CD1c-positive myeloid dendritic cell (primary cell): ENCODE measurements at regions not wholly inside any gene's neighbourhood (a gene's known extent, or its start where the extent isn't known, plus 50 kb on each side); places are given as distances from the start of the nearest gene placed in this dataset.
"Not testable (repeated sequence)": the region's sequence is repeated elsewhere in the genome, so short reads cannot be mapped to it uniquely, and the experiment has no call there.

Experiments
- DNase-seq: peaks from one replicate; pipeline ENCODE4 v3.0.0-alpha.2; 2016; ENCODE audit errors: extremely low spot score

- no peak for DNase-seq
Observed at GRCh38 chr9:11506980-11507379, 894.2 kb upstream of the PTPRD start.

GRCh38 chr9:11537566-11537965, 924.8 kb upstream of the PTPRD start:
- DNase-seq: no peak

- DNase-seq: no peak
Observed at GRCh38 chr9:11542781-11543180, 930.0 kb upstream of the PTPRD start.

GRCh38 chr9:11546231-11546630, 933.4 kb upstream of the PTPRD start:
- no peak for DNase-seq

- DNase-seq: no peak
Observed at GRCh38 chr9:11549311-11549794, 936.6 kb upstream of the PTPRD start.

- no peak for DNase-seq
Observed at GRCh38 chr9:11551106-11551505, 938.3 kb upstream of the PTPRD start.

- no peak for DNase-seq
Observed at GRCh38 chr9:11558043-11558442, 945.2 kb upstream of the PTPRD start.

GRCh38 chr9:11559001-11559776, 946.4 kb upstream of the PTPRD start:
- no peak for DNase-seq

GRCh38 chr9:11577522-11577921, 964.7 kb upstream of the PTPRD start:
- DNase-seq: no peak

GRCh38 chr9:11595756-11596155, 983.0 kb upstream of the PTPRD start:
- DNase-seq: no peak

GRCh38 chr9:11618241-11618805, 1005.5 kb upstream of the PTPRD start:
- DNase-seq: no peak

GRCh38 chr9:11632691-11633090, 1019.9 kb upstream of the PTPRD start:
- DNase-seq: no peak

GRCh38 chr9:11646831-11647230, 1034.0 kb upstream of the PTPRD start:
- no peak for DNase-seq

GRCh38 chr9:11653867-11654266, 1039.3 kb upstream of the TYRP1 start:
- no peak for DNase-seq

- no peak for DNase-seq
Observed at GRCh38 chr9:11663913-11664312, 1029.3 kb upstream of the TYRP1 start.

GRCh38 chr9:11676821-11677220, 1016.4 kb upstream of the TYRP1 start:
- DNase-seq: no peak

- no peak for DNase-seq
Observed at GRCh38 chr9:11686733-11687132, 1006.5 kb upstream of the TYRP1 start.

- DNase-seq: no peak
Observed at GRCh38 chr9:11697126-11697525, 996.1 kb upstream of the TYRP1 start.

GRCh38 chr9:11701706-11702105, 991.5 kb upstream of the TYRP1 start:
- no peak for DNase-seq

- no peak for DNase-seq
Observed at GRCh38 chr9:11702548-11702947, 990.6 kb upstream of the TYRP1 start.

- not testable (repeated sequence) for DNase-seq
Observed at GRCh38 chr9:11704198-11704597, 989.0 kb upstream of the TYRP1 start.

- DNase-seq: no peak
Observed at GRCh38 chr9:11708899-11709298, 984.3 kb upstream of the TYRP1 start.

- no peak for DNase-seq
Observed at GRCh38 chr9:11709567-11709966, 983.6 kb upstream of the TYRP1 start.

GRCh38 chr9:11713077-11713476, 980.1 kb upstream of the TYRP1 start:
- no peak for DNase-seq
